Calu3 (cell line): ENCODE measurements at regions not wholly inside any gene's neighbourhood (a gene's known extent, or its start where the extent isn't known, plus 50 kb on each side); places are given as distances from the start of the nearest gene placed in this dataset.
"Not testable (repeated sequence)": the region's sequence is repeated elsewhere in the genome, so short reads cannot be mapped to it uniquely, and the experiment has no call there.

Experiments
- BruUV-seq: library from RNA; stranded (reverse); fragments of 400-500 nt; replicated peaks from 2 replicates; lab custom pipeline; 2021; lab: Mats Ljungman, UMichigan
- CTCF ChIA-PET: fragments of 300-600 bp; sonication (Branson Sonifier 250); formaldehyde crosslinking; loops from one replicate; lab custom pipeline; 2022; ENCODE audit warnings: antibody characterized with exemption; lab: Charles Lee
- DNase-seq: peaks from one replicate; pipeline ENCODE4 v3.0.0; 2022
- H3K27ac Mint-ChIP-seq: one replicate; pipeline ENCODE4 v1.8.0; 2022; ENCODE audit warnings: mixed read lengths; ENCODE audit not compliant: unreplicated experiment
- H3K27me3 Mint-ChIP-seq: one replicate; pipeline ENCODE4 v1.8.0; 2022; ENCODE audit warnings: mixed read lengths; ENCODE audit not compliant: unreplicated experiment
- H3K36me3 Mint-ChIP-seq: one replicate; pipeline ENCODE4 v1.8.0; 2022; ENCODE audit warnings: mild to moderate bottlenecking, moderate library complexity, mixed read lengths; ENCODE audit not compliant: insufficient read depth, unreplicated experiment
- H3K4me1 Mint-ChIP-seq: one replicate; pipeline ENCODE4 v1.8.0; 2022; ENCODE audit warnings: mild to moderate bottlenecking, low read depth, mixed read lengths; ENCODE audit not compliant: unreplicated experiment
- H3K4me3 Mint-ChIP-seq: one replicate; pipeline ENCODE4 v1.8.0; 2022; ENCODE audit warnings: mild to moderate bottlenecking, low read depth, moderate library complexity, mixed read lengths; ENCODE audit not compliant: unreplicated experiment
- H3K9me3 Mint-ChIP-seq: one replicate; pipeline ENCODE4 v1.8.0; 2022; ENCODE audit warnings: low read depth, mixed read lengths; ENCODE audit not compliant: unreplicated experiment
- intact Hi-C: fragments of 100-400 bp; cut with micrococcal nuclease; formaldehyde crosslinking; loops from one replicate; pipeline ENCODE4 v1.10.0; 2022; ENCODE audit not compliant: unreplicated experiment
- TF ChIP-seq, protein P1 (sequence below): fragments of 200-600 bp; IDR thresholded peaks from one replicate; pipeline ENCODE4 v1.8.0; 2022; ENCODE audit warnings: antibody characterized with exemption; ENCODE audit not compliant: unreplicated experiment

DNA sequence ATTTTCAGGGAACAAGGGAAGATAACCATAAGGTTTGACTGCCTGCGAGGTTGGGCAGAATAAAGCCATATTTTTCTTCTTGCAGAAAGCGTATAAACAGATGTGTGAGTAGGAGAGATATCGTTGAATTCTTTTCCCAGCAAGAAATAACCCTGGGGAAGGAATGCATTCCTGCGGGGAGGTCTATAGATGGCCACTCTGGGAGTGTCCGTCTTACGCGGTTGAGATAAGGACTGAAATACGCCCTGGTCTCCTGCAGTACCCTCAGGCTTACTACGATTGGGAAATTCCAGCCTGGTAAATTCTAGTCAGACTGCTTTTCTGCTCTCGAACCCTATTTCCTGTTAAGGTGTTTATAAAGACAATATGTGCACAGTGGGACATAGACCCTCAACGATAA lies 225.0 kb downstream of the LRIG3 start:
- H3K27ac Mint-ChIP-seq, result no peak overlapping the region
- H3K4me3 Mint-ChIP-seq, result no peak overlapping the region
- no peaks in the 10 kb centered on the region for H3K36me3 Mint-ChIP-seq
- CTCF ChIA-PET, result no interaction called here
- DNase-seq, result no peak
- no TSS peak for BruUV-seq
- TF ChIP-seq, protein P1, sequence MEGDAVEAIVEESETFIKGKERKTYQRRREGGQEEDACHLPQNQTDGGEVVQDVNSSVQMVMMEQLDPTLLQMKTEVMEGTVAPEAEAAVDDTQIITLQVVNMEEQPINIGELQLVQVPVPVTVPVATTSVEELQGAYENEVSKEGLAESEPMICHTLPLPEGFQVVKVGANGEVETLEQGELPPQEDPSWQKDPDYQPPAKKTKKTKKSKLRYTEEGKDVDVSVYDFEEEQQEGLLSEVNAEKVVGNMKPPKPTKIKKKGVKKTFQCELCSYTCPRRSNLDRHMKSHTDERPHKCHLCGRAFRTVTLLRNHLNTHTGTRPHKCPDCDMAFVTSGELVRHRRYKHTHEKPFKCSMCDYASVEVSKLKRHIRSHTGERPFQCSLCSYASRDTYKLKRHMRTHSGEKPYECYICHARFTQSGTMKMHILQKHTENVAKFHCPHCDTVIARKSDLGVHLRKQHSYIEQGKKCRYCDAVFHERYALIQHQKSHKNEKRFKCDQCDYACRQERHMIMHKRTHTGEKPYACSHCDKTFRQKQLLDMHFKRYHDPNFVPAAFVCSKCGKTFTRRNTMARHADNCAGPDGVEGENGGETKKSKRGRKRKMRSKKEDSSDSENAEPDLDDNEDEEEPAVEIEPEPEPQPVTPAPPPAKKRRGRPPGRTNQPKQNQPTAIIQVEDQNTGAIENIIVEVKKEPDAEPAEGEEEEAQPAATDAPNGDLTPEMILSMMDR, result no peak
- intact Hi-C loops, result no loop called here
- H3K9me3 Mint-ChIP-seq, result peaks cover 10% of the 10 kb centered on the region
- H3K27me3 Mint-ChIP-seq, result no peaks in the 10 kb centered on the region
- no peaks in the 10 kb centered on the region for H3K4me1 Mint-ChIP-seq

DNA sequence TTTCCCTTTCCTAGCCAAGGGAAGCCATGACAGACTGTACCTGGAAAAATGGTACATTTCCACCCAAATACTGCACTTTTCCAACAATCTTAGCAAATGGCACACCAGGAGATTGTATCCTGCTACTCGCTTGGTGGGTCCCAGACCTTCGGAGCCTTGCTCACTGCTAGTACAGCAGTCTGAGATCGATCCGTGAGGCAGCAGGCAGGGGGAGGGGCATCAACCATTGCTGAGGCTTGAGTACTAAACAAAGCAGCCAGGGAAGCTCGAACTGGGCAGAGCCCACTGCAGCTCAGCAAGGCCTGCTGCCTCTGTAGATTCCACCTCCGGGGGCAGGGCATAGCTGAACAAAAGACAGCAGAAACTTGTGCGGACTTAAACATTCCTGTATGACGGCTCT lies 218.8 kb downstream of the LRIG3 start:
- no peaks in the 10 kb centered on the region for H3K27me3 Mint-ChIP-seq
- H3K9me3 Mint-ChIP-seq, result peaks cover 2% of the 10 kb centered on the region
- no peak for DNase-seq
- no peak overlapping the region for H3K4me3 Mint-ChIP-seq
- H3K27ac Mint-ChIP-seq, result no peak overlapping the region
- BruUV-seq, result no TSS peak
- H3K36me3 Mint-ChIP-seq, result no peaks in the 10 kb centered on the region
- intact Hi-C loops, result no loop called here
- CTCF ChIA-PET, result no interaction called here
- TF ChIP-seq, protein P1, result no peak
- H3K4me1 Mint-ChIP-seq, result no peaks in the 10 kb centered on the region

DNA sequence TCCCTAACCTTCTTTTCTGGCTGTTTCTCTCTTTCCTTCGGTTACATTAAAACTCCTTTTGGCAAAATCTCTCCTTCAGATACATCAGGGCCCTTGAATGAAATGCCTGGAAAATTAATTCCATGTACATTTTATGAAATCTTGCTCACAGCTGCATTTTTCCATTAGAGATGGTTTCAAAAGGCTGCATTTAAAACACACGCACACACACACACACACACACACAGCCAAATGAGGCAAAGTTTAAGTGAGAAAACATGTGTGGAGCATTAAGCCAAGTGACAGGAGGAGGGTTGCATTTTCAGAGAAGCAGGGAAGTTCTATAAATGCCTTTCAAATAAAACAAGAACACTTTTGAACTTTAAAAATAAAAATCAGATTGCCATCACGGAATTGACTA lies 216.4 kb downstream of the LRIG3 start:
- intact Hi-C loops, result no loop called here
- CTCF ChIA-PET, result no interaction called here
- Mint-ChIP-seq H3K4me1 (no peaks in the 10 kb centered on the region), H3K27me3 (no peaks in the 10 kb centered on the region), H3K4me3 (no peak overlapping the region), H3K27ac (no peak overlapping the region), H3K36me3 (no peaks in the 10 kb centered on the region), H3K9me3 (peaks cover under 1% of the 10 kb centered on the region)
- no peak for DNase-seq
- TF ChIP-seq, protein P1, result no peak
- no TSS peak for BruUV-seq

DNA sequence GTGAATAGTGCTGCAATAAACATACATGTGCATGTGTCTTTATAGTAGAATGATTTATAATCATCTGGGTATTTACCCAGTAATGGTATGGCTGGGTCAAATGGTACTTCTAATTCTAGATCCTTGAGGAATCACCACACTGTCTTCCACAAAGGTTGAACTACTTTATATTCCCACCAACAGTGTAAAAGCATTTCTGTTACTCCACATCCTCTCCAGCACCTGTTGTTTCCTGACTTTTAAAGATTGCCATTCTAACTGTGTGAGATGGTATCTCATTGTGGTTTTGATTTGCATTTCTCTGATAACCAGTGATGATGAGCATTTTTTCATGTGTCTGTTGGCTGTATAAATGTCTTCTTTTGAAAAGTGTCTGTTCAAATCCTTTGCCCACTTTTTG lies 215.5 kb downstream of the LRIG3 start:
- H3K4me3 Mint-ChIP-seq, CTCF ChIA-PET, H3K36me3 Mint-ChIP-seq, intact Hi-C loops, BruUV-seq, DNase-seq, H3K4me1 Mint-ChIP-seq, H3K9me3 Mint-ChIP-seq, H3K27ac Mint-ChIP-seq, H3K27me3 Mint-ChIP-seq: not testable (repeated sequence)

DNA sequence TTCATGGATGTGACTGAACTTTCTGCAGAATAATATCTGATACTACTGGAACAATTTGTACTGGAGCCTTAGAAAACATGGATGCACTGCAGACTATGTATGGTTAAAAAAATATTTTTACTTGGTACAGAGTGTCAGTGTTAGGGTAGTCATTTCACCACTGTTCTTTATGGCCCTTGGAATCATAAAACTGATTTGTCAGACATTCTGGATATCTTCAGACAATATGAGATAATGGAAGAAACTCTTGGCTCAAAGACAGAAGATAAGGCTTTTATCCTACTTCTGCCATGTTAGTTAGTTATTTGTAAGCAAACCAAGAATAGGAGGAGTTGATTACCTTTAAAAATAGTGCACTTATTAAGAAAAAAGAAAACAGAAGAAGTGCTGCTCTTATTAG lies 209.4 kb downstream of the LRIG3 start:
- CTCF ChIA-PET, result no interaction called here
- intact Hi-C loops, result no loop called here
- DNase-seq, result no peak
- Mint-ChIP-seq H3K27me3 (no peaks in the 10 kb centered on the region), H3K27ac (no peak overlapping the region), H3K4me3 (no peak overlapping the region), H3K36me3 (no peaks in the 10 kb centered on the region), H3K4me1 (no peaks in the 10 kb centered on the region), H3K9me3 (peaks cover 11% of the 10 kb centered on the region)
- no TSS peak for BruUV-seq
- TF ChIP-seq, protein P1, result no peak
